Choroid plexus epithelial cell (primary cell): ENCODE measurements at regions not wholly inside any gene's neighbourhood (a gene's known extent, or its start where the extent isn't known, plus 50 kb on each side); places are given as distances from the start of the nearest gene placed in this dataset.

ENCODE experiments used
- DNase-seq: peaks from one replicate; pipeline ENCODE4 v3.0.0-alpha.2; 2010; ENCODE audit warnings: low read depth
- H3K4me3 ChIP-seq: 2 replicates; pipeline ENCODE4 v1.5.1; 2011; ENCODE audit warnings: low read depth, mild to moderate bottlenecking, control low read depth, low read length, moderate library complexity
- CTCF ChIP-seq: conservative IDR thresholded peaks from 2 replicates; pipeline ENCODE4 v1.5.1; 2011; ENCODE audit warnings: low read depth, mild to moderate bottlenecking, control low read depth, inconsistent platforms, low read length, moderate library complexity

- TF ChIP-seq CTCF: no peak
- no peak overlapping the region for H3K4me3 ChIP-seq
- DNase-seq: no peak
Measured at GRCh38 chr5:159713773-159714172, 202.5 kb upstream of the ADRA1B start.

GRCh38 chr5:159725475-159725874 lies 190.8 kb upstream of the ADRA1B start:
- no peak for DNase-seq
- H3K4me3 ChIP-seq: no peak overlapping the region
- TF ChIP-seq CTCF: no peak

- no peak for TF ChIP-seq CTCF
- H3K4me3 ChIP-seq: no peak overlapping the region
- no peak for DNase-seq
Measured at GRCh38 chr5:159727167-159727566, 189.1 kb upstream of the ADRA1B start.

GRCh38 chr5:159730285-159730684 lies 186.0 kb upstream of the ADRA1B start:
- TF ChIP-seq CTCF: no peak
- DNase-seq: no peak
- no peak overlapping the region for H3K4me3 ChIP-seq

- H3K4me3 ChIP-seq: no peak overlapping the region
- TF ChIP-seq CTCF: no peak
- no peak for DNase-seq
Measured at GRCh38 chr5:159732220-159732619, 184.1 kb upstream of the ADRA1B start.

GRCh38 chr5:159734366-159734765 lies 181.9 kb upstream of the ADRA1B start:
- H3K4me3 ChIP-seq: no peak overlapping the region
- no peak for DNase-seq
- no peak for TF ChIP-seq CTCF

GRCh38 chr5:159735036-159735435 lies 181.2 kb upstream of the ADRA1B start:
- DNase-seq: no peak
- no peak overlapping the region for H3K4me3 ChIP-seq
- TF ChIP-seq CTCF: no peak
